ENCODE measurements at regions not wholly inside any gene's neighbourhood (a gene's known extent, or its start where the extent isn't known, plus 50 kb on each side); places are given as distances from the start of the nearest gene placed in this dataset.

DNA sequence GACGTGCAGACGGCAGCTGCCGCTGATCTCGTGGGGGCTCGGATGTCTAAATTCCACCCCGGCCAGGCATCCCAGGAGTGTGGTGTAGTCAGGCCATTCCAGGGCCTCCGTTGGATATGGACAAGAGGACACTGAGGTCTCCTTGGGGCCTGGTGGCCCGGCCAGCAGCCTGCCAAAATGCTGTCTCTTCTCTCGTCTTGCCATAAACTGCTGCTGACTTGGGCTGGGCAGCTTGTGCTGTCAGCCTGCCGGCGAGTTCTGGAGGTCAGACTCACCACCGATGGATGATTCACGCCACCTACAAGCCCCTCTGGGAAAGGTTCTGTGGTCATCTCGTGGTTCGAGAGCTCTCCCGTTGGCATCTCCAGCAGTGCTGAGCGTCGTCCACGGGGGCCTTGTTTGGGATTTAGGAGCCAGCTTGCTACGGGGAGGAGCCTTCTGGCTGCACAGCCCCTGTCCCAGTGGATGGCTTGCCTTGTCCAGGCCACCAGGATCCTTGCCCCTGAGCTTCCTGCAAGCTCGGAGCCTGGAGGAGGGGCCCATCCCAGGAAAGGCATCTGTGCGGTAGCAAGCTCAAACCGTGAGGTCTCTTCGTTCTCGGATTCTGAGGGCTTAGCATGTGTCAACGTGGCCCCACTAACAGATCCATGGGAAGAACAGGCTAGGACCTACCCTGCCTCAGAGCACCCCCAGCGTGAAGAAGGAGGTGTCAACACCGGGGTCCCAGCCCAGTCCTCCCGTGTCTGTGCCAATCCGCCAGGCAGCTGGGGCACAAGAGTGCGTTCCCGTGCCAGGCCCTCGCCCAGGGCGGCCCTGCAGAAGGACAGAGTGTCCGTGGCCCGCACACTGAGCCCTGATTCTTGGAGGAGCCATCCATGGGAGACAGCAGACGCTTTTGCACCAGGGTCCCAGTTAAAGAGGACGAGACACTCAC lies 1114.1 kb downstream of the BRD1 start:
- TF ChIP-seq EZH2 (IDR thresholded peaks at IDR 0.05) (no peak), POLR2AphosphoS5 (IDR thresholded peaks at IDR 0.05; ENCODE audit: borderline replicate concordance, low read depth, low read length) (no peak)
